Lower leg skin (tissue), 3 donors: ENCODE measurements at regions not wholly inside any gene's neighbourhood (a gene's known extent, or its start where the extent isn't known, plus 50 kb on each side); places are given as distances from the start of the nearest gene placed in this dataset.

Experiments used
- CTCF ChIP-seq, 3 donors: fragments of 450-650 bp; IDR thresholded peaks; one replicate each; pipeline ENCODE4 v1.5.1; 2016; ENCODE audit warnings: antibody characterized with exemption in 3 of 3, mild to moderate bottlenecking in 3 of 3, moderate library complexity in 2 of 3
- POLR2A ChIP-seq, 2 donors: fragments of 450-650 bp; IDR thresholded peaks; one replicate each; pipeline ENCODE4 v1.6.1; 2016 to 2017; ENCODE audit warnings: antibody characterized with exemption in 2 of 2, mild to moderate bottlenecking in 1 of 2, moderate library complexity in 1 of 2

GRCh38 chr19:29390742-29391141, 135.1 kb upstream of the VSTM2B start:
- TF ChIP-seq CTCF (IDR thresholded peaks at IDR 0.05) (no peak), POLR2A (IDR thresholded peaks at IDR 0.05) (no peak)
